CD4-positive, alpha-beta memory T cell (primary cell): ENCODE measurements at regions not wholly inside any gene's neighbourhood (a gene's known extent, or its start where the extent isn't known, plus 50 kb on each side); places are given as distances from the start of the nearest gene placed in this dataset.

ENCODE experiments used
- CTCF ChIA-PET: fragments of 350-600 bp; sonication (Branson Sonifier 250); formaldehyde crosslinking; loops from one replicate; lab custom pipeline; 2021; ENCODE audit warnings: inconsistent platforms; ENCODE audit not compliant: partially characterized antibody; lab: Charles Lee
- POLR2A ChIA-PET: fragments of 350-600 bp; sonication (Branson Sonifier 250); formaldehyde crosslinking; loops from one replicate; lab custom pipeline; 2021; ENCODE audit not compliant: partially characterized antibody; lab: Charles Lee
- DNase-seq, 5 donors: peaks; one replicate each; pipeline versions ENCODE4 v3.0.0 to v3.0.0-alpha.2; 2020 to 2022; ENCODE audit warnings: mixed read lengths in 1 of 5
- H3K27ac ChIP-seq: one replicate; pipeline ENCODE4 v1.7.0; 2013; ENCODE audit warnings: low read depth, low read length
- H3K27me3 ChIP-seq: 2 replicates; pipeline ENCODE4 v1.7.0; 2013; ENCODE audit warnings: mild to moderate bottlenecking, low read length, moderate library complexity; ENCODE audit not compliant: insufficient read depth
- H3K36me3 ChIP-seq: 2 replicates; pipeline ENCODE4 v1.7.0; 2013; ENCODE audit warnings: mild to moderate bottlenecking, low read length, moderate library complexity; ENCODE audit not compliant: insufficient read depth
- H3K4me1 ChIP-seq: 2 replicates; pipeline ENCODE4 v1.7.0; 2013; ENCODE audit warnings: mild to moderate bottlenecking, low read length, moderate library complexity; ENCODE audit not compliant: insufficient read depth
- H3K4me3 ChIP-seq, 2 donors: one replicate each; pipeline ENCODE4 v1.7.0; 2013; ENCODE audit warnings: low read length in 2 of 2, mild to moderate bottlenecking in 1 of 2
- H3K9me3 ChIP-seq, 2 donors: one replicate each; pipeline ENCODE4 v1.7.0; 2013; ENCODE audit warnings: low read length in 2 of 2, control low read depth in 1 of 2; ENCODE audit not compliant: control insufficient read depth in 1 of 2
- H3K27ac Mint-ChIP-seq, 7 donors: one replicate each; pipeline ENCODE4 v1.8.0; 2020 to 2021; ENCODE audit warnings: mixed read lengths in 7 of 7, mild to moderate bottlenecking in 6 of 7, inconsistent platforms in 3 of 7, moderate library complexity in 3 of 7
- H3K27me3 Mint-ChIP-seq, 2 donors: one replicate each; pipeline ENCODE4 v1.8.0; 2020 to 2021; ENCODE audit warnings: mixed read lengths in 2 of 2
- H3K36me3 Mint-ChIP-seq, 2 donors: one replicate each; pipeline ENCODE4 v1.8.0; 2020 to 2021; ENCODE audit warnings: mixed read lengths in 2 of 2, inconsistent platforms in 1 of 2, mild to moderate bottlenecking in 1 of 2
- H3K4me1 Mint-ChIP-seq, 4 donors: one replicate each; pipeline ENCODE4 v1.8.0; 2020 to 2021; ENCODE audit warnings: mixed read lengths in 4 of 4, mild to moderate bottlenecking in 1 of 4
- H3K4me3 Mint-ChIP-seq, 8 donors: one replicate each; pipeline ENCODE4 v1.8.0; 2020 to 2021; ENCODE audit warnings: mixed read lengths in 8 of 8, mild to moderate bottlenecking in 7 of 8, moderate library complexity in 6 of 8, inconsistent platforms in 3 of 8
- H3K9me3 Mint-ChIP-seq, 8 donors: one replicate each; pipeline ENCODE4 v1.8.0; 2020 to 2021; ENCODE audit warnings: mixed read lengths in 8 of 8, mild to moderate bottlenecking in 5 of 8, inconsistent platforms in 3 of 8, moderate library complexity in 1 of 8
- intact Hi-C: fragments of 100-400 bp; cut with micrococcal nuclease; formaldehyde crosslinking; loops from one replicate; pipeline ENCODE4 v1.15.1; 2023

GRCh38 chr18:31248783-31249521 lies 69.0 kb upstream of the DSG1 start:
- POLR2A ChIA-PET = no interaction called here
- Histone ChIP-seq H3K27me3 (no peaks in the 10 kb centered on the region), H3K27ac (no peak overlapping the region), H3K9me3 (no peaks in the 10 kb centered on the region), H3K36me3 (no peaks in the 10 kb centered on the region), H3K4me3 (no peak overlapping the region), H3K4me1 (no peaks in the 10 kb centered on the region)
- intact Hi-C loops = no loop called here
- Mint-ChIP-seq H3K36me3 (no peaks in the 10 kb centered on the region), H3K27ac (no peak overlapping the region), H3K4me1 (no peaks in the 10 kb centered on the region), H3K27me3 (no peaks in the 10 kb centered on the region), H3K9me3 (peaks cover 0 to 8% (median 2%) of the 10 kb centered on the region in 8 donors), H3K4me3 (no peak overlapping the region)
- CTCF ChIA-PET = no interaction called here
- no peak for DNase-seq

DNA sequence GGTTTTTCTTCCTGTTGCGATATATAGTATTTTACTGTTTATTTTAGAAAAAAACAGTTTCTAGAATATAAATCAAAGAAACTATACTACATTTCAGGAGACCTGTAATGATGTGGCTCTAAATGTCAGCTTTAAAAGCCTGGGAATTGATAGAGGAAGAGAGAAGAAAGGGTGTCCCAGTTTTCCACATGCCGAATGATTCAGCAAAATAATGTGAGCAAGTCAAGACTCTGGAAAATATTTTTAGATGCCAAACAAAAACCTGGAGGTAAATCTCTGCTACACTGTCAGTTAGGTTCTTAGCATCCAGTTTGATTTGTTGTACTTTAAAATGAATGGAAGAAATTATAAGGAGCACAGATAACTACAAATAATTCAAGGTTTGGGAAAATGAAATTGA lies 67.1 kb upstream of the DSG1 start:
- Histone ChIP-seq H3K27me3 (no peaks in the 10 kb centered on the region), H3K36me3 (no peaks in the 10 kb centered on the region), H3K4me3 (no peak overlapping the region), H3K9me3 (no peaks in the 10 kb centered on the region), H3K27ac (no peak overlapping the region), H3K4me1 (no peaks in the 10 kb centered on the region)
- ChIA-PET POLR2A (no interaction called here), CTCF (no interaction called here)
- Mint-ChIP-seq H3K36me3 (no peaks in the 10 kb centered on the region), H3K4me1 (no peaks in the 10 kb centered on the region), H3K4me3 (no peak overlapping the region), H3K9me3 (peaks cover 0 to 8% (median under 1%) of the 10 kb centered on the region in 8 donors), H3K27me3 (no peaks in the 10 kb centered on the region), H3K27ac (no peak overlapping the region)
- intact Hi-C loops = no loop called here
- DNase-seq = no peak

GRCh38 chr18:31252522-31252921 lies 65.4 kb upstream of the DSG1 start:
- H3K4me1 Mint-ChIP-seq = no peaks in the 10 kb centered on the region
- ChIA-PET POLR2A (no interaction called here), CTCF (no interaction called here)
- Histone ChIP-seq H3K9me3 (no peaks in the 10 kb centered on the region), H3K27ac (no peak overlapping the region), H3K4me1 (no peaks in the 10 kb centered on the region), H3K4me3 (no peak overlapping the region), H3K36me3 (no peaks in the 10 kb centered on the region), H3K27me3 (no peaks in the 10 kb centered on the region)
- H3K36me3 Mint-ChIP-seq = no peaks in the 10 kb centered on the region
- H3K9me3 Mint-ChIP-seq = peaks cover 0 to 10% (median 0%) of the 10 kb centered on the region in 8 donors
- H3K27me3 Mint-ChIP-seq = no peaks in the 10 kb centered on the region
- intact Hi-C loops = no loop called here
- no peak overlapping the region for H3K27ac Mint-ChIP-seq
- H3K4me3 Mint-ChIP-seq = no peak overlapping the region
- DNase-seq = no peak

GRCh38 chr18:31255953-31256352 lies 62.0 kb upstream of the DSG1 start:
- POLR2A ChIA-PET = no interaction called here

GRCh38 chr18:31258789-31259188 lies 59.2 kb upstream of the DSG1 start:
- ChIA-PET POLR2A (no interaction called here), CTCF (no interaction called here)
- Mint-ChIP-seq H3K27me3 (no peaks in the 10 kb centered on the region), H3K4me1 (no peaks in the 10 kb centered on the region), H3K4me3 (no peak overlapping the region), H3K9me3 (peaks cover 0 to 15% (median 2%) of the 10 kb centered on the region in 8 donors), H3K36me3 (no peaks in the 10 kb centered on the region), H3K27ac (no peak overlapping the region)
- no peaks in the 10 kb centered on the region for H3K9me3 ChIP-seq
- no peak overlapping the region for H3K27ac ChIP-seq
- no peak overlapping the region for H3K4me3 ChIP-seq
- intact Hi-C loops = no loop called here
- no peaks in the 10 kb centered on the region for H3K27me3 ChIP-seq
- H3K36me3 ChIP-seq = no peaks in the 10 kb centered on the region
- no peak for DNase-seq
- no peaks in the 10 kb centered on the region for H3K4me1 ChIP-seq

More at GRCh38 chr18:31255953-31256352, 62.0 kb upstream of the DSG1 start:
- Mint-ChIP-seq H3K9me3 (peaks cover 0 to 15% (median 0%) of the 10 kb centered on the region in 8 donors), H3K4me3 (no peak overlapping the region), H3K4me1 (no peaks in the 10 kb centered on the region), H3K27me3 (no peaks in the 10 kb centered on the region), H3K27ac (no peak overlapping the region), H3K36me3 (no peaks in the 10 kb centered on the region)
- Histone ChIP-seq H3K4me3 (no peak overlapping the region), H3K27me3 (no peaks in the 10 kb centered on the region), H3K4me1 (no peaks in the 10 kb centered on the region), H3K9me3 (no peaks in the 10 kb centered on the region), H3K27ac (no peak overlapping the region), H3K36me3 (no peaks in the 10 kb centered on the region)
- intact Hi-C loops = no loop called here
- DNase-seq = no peak
- CTCF ChIA-PET = no interaction called here

DNA sequence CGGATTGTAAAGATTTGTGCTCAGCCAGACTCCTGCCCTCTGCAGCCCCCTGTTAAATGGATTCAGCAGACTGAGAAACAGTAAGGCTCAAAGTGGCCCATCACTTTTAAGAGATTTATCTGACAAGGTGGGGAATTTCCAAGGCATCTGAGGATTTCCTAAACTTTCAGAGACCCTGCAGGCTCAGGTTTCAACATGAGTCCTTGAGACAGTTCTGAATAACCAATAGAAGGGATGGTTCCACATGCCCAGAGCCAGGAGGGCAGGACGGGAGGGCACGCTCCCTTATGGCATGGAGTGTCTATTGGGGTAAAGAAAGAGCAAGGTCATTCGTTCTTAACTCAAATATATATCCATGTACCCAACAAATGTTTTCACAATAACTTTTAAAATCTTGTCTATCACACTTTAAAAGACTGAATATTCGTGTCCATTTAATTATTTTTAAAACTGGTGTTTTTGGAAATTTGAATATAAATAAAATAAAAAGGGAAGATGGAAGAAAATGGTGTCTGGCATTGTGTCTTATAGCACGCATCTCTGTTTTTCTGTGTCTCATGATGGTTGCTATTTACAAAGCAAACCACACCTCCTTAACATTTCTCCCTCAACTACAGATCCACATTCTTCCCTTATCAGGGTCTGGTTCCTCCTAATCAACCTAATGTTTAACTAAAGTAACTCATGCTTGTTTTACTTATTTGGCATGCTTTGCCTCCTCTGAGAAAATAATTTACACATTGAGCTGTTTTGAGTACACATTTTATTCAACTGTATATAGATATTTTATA lies 56.0 kb upstream of the DSG1 start:
- Mint-ChIP-seq H3K36me3 (no peaks in the 10 kb centered on the region), H3K27me3 (no peaks in the 10 kb centered on the region), H3K9me3 (peaks cover 0 to 9% (median 2%) of the 10 kb centered on the region in 8 donors), H3K27ac (no peak overlapping the region), H3K4me3 (no peak overlapping the region), H3K4me1 (no peaks in the 10 kb centered on the region)
- Histone ChIP-seq H3K4me1 (no peaks in the 10 kb centered on the region), H3K4me3 (no peak overlapping the region), H3K36me3 (no peaks in the 10 kb centered on the region), H3K9me3 (no peaks in the 10 kb centered on the region), H3K27me3 (no peaks in the 10 kb centered on the region), H3K27ac (no peak overlapping the region)
- intact Hi-C loops = no loop called here
- CTCF ChIA-PET = no interaction called here
- POLR2A ChIA-PET = no interaction called here
- DNase-seq = no peak

DNA sequence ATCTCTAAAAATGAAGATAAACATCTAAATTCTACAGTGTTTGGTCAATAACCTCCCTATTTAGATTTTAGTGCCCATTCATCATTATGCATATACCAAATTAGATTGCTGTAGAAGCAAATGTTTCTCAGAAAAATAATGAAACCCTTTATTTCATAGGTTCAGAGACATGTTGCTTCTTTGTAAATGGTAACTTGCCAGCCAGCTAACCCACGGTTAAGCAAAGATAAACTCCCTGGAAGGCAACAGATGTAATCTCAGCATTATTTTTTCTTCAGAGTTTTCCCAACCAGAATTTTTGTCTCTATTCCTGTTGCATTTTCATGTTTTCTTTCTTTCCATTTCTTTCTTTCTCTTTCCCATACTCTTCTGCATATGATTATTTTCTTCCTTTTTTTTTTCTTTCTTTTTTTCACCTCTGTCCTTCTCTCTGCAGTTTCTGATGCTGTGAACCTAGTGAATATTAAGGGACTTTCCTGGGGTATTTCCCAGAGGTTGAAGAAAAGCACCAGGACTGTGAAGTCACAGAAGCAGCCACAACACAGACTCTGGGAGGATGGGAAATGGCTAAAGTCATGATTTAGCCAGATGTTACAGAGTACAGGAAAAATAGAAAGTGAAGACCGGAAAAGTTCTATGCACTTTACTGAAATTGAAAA lies 50.0 kb upstream of the DSG1 start:
- H3K36me3 ChIP-seq = no peaks in the 10 kb centered on the region
- Mint-ChIP-seq H3K36me3 (no peaks in the 10 kb centered on the region), H3K4me3 (peak overlapping the region in 1 of 8 donors; percentile 36), H3K27me3 (no peaks in the 10 kb centered on the region), H3K9me3 (peaks cover 0 to 8% (median 3%) of the 10 kb centered on the region in 8 donors), H3K27ac (no peak overlapping the region), H3K4me1 (no peaks in the 10 kb centered on the region)
- ChIA-PET CTCF (no interaction called here), POLR2A (no interaction called here)
- H3K4me3 ChIP-seq = no peak overlapping the region
- H3K9me3 ChIP-seq = no peaks in the 10 kb centered on the region
- H3K27me3 ChIP-seq = no peaks in the 10 kb centered on the region
- DNase-seq = no peak
- no peaks in the 10 kb centered on the region for H3K4me1 ChIP-seq
- intact Hi-C loops = no loop called here
- H3K27ac ChIP-seq = no peak overlapping the region
